T-helper 1 cell treated with Interleukin-12 subunit alpha and Interleukin-12 subunit beta and Interleukin-4 antibody, amounts not matched to agents 30 ng/mL and 1 ng/mL, for 36 hours (primary cell): ENCODE measurements at regions not wholly inside any gene's neighbourhood (a gene's known extent, or its start where the extent isn't known, plus 50 kb on each side); places are given as distances from the start of the nearest gene placed in this dataset.
"Not testable (repeated sequence)": the region's sequence is repeated elsewhere in the genome, so short reads cannot be mapped to it uniquely, and the experiment has no call there.

ENCODE experiments used
- intact Hi-C: fragments of 100-400 bp; cut with micrococcal nuclease; formaldehyde crosslinking; loops from one replicate; pipeline ENCODE4 v1.15.1; 2024

DNA sequence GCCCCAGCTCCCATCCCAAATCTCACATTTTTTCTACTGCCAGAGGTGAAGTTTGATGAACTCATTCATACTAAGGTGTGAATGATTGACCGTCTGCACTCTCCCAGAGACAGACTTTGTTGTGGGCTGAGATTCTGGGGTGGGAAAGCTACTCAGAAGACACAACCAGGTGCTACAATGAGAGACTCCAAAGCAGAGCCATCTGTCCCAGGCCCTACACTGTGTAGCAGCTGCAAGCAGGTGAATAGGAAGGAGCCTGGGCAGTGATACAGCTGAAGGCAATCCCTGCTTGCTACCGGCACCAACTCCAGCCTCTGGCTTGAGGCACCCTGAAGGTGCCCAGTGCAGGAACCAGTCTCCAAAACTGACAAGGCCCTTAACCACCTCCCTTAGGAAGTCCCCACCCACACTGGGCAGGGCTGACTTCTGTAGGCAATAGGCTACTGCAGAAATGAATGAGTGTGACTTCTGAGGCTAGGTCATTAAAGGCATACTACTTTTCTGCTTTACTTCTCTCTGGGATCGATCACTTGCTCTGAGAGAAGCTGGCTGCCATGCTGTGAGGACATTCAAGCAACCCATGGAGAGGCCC, 79.7 kb upstream of the RUNX3 start:
- intact Hi-C loops = loop anchor here (1.0 kb wide), 2 partner anchors 13 to 17 kb away; no protein-coding TSS in a partner anchor

DNA sequence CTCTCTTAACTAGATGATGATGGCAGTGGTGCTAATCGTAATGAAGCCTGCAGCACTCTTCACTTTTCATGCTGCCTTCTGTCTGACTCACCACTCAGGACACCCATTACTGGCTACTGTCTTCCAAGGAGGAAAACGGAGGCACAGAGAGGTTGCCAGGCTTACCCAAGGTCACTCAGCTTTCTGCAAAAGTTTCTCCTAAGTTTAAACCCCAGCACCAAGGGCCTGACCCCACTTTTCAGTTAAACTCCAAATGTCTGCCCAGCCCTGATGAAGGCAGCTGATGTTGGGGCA, 78.1 kb upstream of the RUNX3 start:
- intact Hi-C loops = no loop called here

DNA sequence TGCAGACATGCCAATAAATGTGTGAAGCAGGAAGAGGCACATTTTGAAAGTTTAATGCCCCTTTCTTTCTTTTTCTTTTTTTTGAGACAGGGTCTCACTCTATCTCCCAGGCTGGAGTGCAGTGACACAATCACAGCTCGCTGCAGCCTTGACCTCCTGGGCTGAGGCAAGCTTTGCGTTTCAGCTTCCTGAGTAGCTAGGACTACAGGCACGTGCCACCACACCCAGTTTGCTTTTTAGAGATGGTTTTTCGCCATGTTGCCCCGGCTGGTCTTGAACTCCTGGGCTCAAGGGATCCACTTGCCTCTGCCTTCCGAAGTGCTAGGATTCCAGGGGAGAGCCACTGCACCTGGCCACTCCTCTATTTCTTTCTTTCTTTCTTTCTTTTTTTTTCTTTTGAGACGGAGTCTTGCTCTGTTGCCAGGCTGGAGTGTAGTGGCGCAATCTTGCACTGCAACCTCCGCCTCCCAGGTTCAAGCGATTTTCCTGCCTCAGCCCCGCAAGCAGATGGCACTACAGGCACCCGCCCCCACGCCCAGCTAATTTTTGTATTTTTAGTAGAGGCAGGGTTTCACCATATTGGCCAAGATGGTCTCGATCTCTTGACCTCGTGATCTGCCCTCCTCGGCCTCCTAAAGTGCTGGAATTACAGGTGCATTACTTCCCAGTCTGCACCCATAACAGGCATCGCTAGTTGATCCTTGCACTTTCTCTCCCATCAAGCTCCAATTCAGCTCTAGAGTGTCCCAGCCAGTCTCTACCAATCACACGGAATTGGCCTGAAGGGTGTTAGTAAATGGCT, 77.5 kb upstream of the RUNX3 start:
- intact Hi-C loops = not testable (repeated sequence)

DNA sequence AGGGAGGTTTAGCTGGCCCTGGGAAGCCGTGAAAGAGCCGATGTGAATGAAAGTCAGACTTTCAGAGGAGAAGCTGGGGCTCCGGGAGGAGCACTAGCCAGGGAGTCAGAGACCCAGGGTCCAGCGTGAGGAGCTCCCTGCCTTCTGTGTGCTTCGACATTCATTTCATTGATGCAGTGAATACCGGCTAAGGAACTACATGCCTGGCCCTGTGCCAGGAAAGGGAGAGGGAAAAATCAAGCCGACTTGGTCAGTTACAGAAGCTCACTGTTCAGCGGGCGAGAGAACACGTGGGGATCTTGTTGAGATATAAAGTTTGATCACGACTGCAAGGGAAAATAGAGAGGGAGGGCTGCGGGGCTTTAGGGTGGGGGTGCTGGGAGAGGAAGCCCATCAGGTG, 76.7 kb upstream of the RUNX3 start:
- intact Hi-C loops = no loop called here

DNA sequence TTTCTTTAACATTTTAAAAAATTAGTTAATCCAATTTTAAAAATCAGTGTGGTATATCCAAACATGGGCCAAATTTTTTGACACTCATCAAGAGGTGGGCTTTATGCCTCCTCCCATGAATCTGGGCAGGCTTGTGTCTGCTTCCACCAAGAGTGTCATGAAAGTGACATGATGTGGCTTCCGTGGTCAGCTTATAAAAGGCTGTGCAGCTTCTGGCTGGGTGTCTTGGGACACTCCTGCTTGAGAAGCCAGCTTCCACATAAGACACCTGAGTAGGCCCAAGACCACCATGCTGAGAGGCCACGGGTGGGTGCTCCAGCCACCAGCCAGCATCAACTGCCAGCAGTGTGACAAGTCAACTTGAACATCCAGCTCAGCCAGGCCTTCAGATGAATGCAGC, 74.3 kb upstream of the RUNX3 start:
- intact Hi-C loops = no loop called here

DNA sequence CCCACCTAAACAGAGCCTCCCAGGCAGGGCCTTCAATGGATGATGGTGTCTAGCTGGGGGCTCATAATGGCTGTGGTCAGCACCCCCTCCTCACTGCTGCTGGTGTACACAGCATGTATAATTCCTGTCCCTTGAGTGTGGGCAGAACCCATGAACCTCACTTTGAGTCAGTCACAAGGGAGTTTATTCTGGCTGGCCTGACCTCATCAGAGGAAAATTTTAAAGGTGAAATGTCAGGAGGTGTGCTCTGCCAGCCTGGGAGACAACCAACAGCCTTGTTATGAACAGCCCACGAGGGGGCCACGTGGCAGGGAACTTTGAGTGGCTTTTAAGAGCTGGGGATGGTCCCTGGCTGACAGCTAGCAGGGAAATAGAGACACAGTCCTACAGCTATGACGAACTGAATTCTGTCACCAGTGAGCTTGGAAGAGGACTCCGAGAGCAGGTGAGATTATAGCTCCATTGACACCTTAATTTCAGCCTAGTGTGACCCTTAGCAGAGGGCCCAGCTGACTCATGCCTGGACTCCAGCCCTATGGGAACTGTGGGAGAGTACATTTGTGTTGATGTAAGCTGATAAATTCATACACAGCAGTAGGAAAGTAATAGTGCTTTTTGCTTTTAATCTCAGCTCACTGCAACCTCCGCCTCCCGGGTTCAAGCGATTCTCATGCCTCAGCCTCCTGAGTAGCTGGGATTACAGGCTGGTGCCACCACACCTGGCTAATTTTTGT, 73.5 kb upstream of the RUNX3 start:
- intact Hi-C loops = loop anchor here (2.0 kb wide), 1 partner anchor 19 kb away; no protein-coding TSS in a partner anchor

DNA sequence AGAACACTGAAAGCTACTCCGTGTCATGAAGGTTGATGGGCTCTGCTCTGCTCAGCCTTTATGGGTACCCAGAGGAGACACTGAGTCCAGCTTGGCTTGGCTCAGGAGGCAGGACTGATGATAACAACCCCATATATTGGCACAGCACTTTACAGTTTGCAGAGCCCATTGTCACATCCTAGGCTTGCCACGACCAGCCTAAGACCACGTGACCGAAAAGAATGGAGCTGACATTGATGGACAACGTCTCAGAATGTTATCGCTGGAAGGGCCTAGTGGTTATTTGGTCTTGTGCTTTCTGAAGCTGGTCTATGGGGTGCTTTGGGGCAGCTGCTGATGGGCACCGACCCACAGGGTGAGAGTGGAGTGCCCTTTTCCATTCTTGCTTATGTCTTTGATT, 72.9 kb upstream of the RUNX3 start:
- intact Hi-C loops = loop anchor here (2.0 kb wide), 1 partner anchor 20 kb away; no protein-coding TSS in a partner anchor

DNA sequence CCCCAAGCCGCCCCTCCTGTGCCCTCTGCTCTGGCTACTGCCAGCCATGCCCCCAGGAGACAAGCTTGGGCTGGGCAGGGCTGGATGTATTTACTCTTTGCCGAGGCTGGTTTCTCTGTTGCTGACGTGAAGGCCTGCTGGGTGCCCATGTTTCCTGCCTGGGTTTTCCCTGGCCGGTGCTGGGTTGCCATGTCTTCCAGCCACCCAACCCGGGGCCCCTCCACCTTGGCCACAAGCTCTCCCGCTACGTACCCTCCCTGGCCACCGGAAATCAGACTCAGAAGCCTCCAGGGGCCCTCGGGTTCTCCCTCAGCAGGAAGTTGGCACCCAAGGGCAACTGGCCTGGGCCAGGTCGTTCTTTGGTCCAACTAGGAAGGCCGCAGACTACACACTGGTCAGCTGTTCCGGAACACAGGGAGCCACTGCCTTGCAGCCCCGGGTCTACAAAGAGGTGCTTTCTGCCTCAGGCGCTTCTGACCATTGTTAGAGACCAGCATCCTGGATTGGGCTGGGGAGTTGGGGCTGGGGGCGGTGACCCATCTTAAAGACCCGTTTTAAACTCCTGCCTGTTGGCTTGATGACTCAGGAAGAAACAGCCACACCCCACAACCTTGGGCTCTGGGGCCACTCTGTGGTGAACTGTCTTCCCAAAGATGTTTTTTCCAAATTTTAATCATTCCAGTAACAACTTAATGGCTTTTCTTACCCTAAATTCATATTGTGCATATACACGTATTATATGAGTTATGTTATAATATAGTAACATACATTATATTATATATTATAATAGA, 71.2 kb upstream of the RUNX3 start:
- intact Hi-C loops = no loop called here

DNA sequence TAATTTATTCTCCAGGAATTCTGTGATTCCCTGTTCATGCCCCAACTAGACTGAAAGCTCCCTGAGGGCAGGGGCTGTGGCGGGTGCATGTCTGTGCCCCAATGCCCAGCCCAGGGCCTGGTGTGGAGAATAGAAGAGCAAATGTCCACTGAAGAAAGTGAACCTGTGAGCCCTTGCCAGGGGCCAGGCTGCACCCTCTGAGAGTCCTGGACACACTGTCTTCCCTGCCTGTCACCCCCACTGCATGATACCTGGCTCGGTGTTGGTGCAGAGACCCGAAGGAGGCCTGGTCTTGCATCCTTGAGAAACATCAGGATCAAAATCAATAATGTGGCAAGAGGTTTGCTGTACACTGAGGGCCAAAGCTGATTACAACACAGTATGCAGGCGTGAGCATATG, 69.8 kb upstream of the RUNX3 start:
- intact Hi-C loops = no loop called here

DNA sequence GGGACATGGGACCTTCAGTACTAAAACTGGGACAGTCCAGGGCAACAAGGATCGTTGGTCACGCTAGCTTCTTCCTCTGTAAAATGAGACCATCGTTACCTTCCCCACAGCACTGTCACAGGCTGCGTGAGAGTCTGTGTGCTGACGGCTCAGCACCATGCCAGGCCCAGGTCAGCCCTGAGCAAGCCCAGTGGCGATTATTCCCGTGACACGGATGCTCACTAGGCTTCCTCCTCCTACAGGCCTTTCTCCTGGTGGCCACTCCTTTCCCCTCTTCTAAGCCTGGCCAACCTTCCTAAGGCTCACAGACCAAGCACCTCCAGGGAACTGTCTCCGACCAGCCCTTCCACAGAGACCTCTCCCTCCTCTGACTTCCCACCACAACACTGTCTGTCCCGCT, 69.3 kb upstream of the RUNX3 start:
- intact Hi-C loops = no loop called here

DNA sequence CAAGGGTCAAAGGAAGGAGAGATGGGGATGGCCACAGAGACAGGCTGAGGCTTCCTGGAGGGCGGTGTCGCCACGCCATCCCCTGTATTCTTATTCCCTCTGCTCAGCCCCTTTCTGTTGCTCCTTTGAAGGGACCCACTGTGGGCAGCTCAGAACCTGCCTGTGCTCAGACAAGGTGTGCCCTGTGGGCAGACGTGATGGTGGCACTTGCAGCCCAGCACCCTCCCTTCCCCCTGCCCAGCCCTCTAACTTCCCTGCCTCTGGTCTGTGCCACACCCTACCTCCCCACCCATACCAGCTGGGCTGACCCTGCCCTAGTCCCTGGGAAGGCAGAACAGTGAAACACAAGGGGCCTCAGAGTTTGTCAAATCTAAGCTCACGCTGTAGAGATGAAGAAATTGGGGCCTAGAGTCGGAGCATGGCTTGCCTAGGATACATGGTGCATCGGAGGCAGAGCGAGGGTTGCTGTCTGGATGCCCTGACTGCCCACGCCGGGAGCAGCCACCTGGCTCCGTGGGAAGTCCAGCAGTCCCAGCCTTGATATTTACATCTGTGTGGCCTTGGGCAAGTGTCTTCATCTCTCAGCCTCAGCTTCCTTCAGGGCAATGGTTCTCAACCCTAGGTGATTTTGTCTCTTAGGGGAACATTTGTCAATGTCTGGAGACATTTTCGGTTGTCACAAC, 68.6 kb upstream of the RUNX3 start:
- intact Hi-C loops = no loop called here

DNA sequence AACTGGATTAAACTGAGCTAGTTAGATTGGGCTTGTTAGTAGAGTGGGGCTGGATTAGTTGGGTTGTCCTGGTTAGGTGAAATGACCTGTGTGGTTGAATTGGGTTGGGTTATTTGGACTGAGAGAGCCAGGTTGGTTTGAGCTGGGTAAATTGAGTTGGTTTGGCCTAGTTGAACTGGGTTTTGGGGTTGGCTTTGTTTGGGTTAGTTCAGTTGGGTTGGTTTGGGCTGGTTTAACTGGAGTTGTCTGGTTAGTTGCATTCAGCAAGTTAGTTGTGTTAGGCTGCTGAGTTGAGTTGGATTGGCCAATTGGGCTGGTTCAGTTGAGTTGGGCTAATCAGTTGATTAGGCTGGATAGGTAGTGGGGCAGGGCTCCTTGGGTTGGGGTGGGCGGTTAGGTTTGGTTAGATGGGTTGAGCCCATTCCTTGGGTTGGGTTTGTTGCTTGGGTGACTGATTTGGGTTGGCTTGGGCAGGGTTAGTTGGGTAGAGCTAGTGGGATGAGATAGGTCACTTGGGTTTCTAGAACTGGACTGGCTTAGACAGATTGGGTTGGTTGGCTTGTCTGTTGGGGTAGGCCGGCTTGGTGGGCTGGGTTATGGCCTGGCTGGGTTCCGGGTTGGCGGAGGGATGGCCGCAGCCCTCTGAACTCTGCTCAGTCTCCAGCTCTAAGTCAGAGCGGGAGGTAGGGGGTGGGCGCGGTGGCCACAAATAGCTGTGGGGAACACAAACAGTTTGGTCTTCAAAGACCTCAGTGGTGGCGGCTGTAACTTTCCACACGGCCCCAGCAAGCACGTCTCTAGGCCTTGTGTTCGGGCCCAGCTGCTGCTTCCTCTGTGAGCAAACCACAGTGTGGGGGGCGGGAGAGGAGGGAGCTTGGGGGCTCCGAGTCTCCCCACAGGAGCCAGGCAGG, 67.2 kb upstream of the RUNX3 start:
- intact Hi-C loops = no loop called here

DNA sequence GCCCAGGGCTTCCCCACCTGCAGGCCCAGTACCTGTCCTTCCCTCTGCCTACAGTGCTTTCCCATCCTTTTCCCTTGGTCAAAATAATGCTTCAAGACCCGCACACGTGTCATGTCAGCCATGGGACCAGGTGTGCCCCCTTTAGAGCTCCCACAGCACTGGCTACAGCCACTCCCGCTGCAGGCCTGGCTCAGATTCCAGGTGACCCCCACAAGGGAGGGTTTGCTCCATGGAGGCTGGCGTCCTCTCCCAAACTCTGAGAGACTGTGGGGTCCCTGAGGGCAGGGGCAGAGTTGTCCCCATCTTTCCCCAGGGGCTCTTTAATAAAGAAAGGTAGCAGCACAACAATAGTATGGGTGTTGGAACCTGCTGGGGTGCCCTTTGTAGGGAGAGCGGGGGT, 66.4 kb upstream of the RUNX3 start:
- intact Hi-C loops = no loop called here

DNA sequence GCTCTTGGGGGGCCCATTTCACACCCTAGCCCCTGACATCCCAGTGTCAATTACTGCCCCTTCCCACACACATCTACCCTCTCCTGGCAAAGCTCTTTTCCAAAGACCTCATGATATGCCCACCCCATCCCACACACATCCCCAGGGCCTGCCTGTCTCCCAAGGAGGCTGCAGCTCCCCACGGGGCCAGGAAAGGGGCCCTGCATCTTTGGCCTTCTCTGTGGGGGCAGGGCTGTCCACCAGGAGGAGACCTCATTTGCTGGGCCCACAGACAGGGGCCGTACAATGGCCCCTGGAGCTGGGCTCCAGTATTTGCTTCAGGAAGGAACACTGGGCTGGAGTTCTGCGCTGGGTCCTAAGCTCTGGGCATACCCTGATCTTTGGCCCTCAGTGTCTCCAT, 65.6 kb upstream of the RUNX3 start:
- intact Hi-C loops = no loop called here

DNA sequence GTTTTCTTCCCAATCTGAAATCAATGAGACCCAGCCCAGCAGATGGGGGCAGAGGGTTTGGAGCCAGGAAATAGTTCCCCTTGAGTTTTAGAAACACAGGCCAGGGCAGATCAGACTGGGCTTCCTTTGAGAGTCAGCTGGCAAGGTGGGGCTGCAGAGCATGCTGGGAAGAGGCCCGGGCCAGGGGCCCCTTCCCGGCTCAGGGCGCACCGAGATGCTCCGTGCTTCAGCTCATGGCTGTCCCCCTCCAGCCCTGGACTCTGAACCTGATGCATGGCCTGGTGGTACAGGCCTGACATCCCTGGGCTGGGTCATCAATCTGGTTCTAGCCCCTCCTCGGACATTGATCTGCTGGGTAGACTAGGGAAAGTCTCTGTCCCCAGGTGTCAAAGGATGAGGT, 65.1 kb upstream of the RUNX3 start:
- intact Hi-C loops = no loop called here

DNA sequence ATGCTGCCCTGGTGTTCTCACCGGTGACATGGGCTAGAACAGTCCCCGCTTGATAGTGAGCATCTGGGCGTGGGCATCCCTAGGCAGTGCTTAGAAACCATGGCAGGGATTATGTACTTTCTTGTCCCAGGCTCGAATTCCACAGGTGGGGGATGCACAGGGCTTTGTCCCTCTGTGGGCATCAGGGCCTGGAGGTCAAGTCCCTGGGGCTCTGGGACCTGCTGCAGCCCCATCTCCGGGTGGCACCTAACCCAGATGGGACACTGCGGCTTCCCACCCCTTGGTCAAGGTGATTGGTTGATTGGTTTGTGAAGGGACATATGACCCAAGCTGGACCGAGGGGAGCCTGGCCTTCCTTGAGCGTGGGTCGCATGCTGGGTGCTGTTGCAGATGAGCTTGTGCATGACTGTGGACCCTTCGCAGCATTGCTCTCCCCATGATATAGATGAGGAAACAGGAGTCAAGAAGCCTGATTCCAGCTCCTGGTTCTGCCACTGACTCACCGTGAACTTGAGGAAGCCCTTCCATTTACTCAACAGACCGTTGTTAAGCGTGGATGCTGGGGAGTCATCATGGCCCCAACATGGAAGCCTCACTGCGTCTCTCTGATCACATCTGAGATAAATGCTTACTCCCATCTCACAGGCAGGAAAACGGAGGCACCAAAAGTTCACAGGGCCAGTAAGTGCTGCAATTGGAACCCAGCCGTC, 64.0 kb upstream of the RUNX3 start:
- intact Hi-C loops = loop anchor here (2.0 to 5.0 kb wide), 3 partner anchors 27 to 37 kb away; no protein-coding TSS in a partner anchor

DNA sequence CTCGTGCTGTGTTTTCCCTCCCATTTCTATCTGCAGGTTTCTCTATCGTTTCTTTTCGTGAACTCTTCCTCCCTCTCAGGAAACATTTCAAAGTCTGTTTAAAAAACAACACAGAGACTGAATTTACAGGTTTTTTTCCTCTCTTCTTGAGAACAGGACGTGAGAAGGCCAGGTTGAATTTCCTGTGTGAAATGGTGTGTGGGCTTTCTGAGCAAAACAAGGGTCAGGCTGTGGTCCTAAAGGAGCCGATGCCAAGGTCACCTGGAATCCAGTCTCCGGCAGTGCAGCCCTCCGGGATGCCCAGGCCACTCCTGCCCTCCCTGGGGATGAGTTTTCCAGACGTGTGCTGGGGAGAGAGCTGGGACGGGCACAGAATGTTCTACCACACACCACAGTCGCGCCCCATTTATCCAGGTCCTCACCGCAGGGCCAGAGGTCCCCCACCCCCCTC, 62.7 kb upstream of the RUNX3 start:
- intact Hi-C loops = loop anchor here (1.0 to 5.0 kb wide), 5 partner anchors 18 to 38 kb away; no protein-coding TSS in a partner anchor

DNA sequence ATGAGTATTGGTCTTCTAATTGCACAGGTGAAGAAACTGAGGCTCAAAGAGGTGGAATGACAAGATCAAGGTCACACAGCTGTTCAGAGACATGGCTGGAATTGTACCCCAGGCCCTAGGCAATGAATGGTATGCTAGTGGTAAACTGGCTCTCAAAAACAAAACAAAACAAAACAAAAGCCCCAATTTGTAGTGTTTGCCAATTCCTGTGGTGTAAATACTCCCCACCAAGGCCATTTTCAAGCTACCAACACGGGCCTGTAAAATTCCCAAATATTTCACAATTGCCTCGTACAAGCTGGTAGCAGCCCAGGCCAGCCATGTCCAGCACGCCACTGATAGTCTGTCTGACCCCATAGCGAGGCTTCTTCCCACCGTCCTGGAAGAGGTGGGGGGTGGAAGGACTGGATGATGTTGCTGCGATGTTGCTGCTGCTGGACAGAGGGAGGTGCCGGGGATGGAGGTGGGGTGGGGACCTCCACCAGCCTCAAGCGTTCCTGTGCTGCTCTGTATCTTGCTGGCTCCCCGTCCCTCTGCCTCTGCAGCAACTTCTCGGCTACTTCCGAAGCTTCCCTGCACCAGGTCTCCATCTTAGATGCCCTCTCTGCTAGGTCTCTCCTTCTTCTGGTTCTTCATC, 62.2 kb upstream of the RUNX3 start:
- intact Hi-C loops = loop anchor here (1.0 to 5.0 kb wide), 5 partner anchors 18 to 39 kb away; no protein-coding TSS in a partner anchor

DNA sequence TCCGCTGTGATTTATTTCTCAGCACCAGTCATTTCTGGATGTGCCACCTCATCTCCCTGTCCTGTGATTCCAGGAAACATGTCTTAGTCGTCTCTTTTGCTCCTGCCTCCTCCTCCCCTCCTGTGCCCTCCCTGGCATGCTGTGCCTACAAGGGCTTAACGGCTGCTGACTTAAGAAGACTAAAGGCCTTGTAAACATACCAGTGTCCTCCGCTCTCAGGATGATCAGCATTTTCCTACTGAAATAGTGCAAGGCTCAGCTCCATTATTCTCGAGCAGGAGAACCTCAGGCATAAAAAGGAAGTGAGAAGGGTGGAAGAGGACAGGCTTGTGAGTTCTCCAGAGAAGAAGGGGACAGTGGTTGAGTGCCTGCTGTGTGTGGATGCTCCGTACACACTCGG, 61.6 kb upstream of the RUNX3 start:
- intact Hi-C loops = loop anchor here (1.0 to 5.0 kb wide), 5 partner anchors 19 to 39 kb away; no protein-coding TSS in a partner anchor
